GM19452 (cell line): ENCODE measurements at regions not wholly inside any gene's neighbourhood (a gene's known extent, or its start where the extent isn't known, plus 50 kb on each side); places are given as distances from the start of the nearest gene placed in this dataset.

ENCODE experiments used
- ATAC-seq: cut with Tn5 transposase; IDR thresholded peaks from one replicate; pipeline ENCODE4 v1.9.1; 2021; ENCODE audit not compliant: unreplicated experiment

DNA sequence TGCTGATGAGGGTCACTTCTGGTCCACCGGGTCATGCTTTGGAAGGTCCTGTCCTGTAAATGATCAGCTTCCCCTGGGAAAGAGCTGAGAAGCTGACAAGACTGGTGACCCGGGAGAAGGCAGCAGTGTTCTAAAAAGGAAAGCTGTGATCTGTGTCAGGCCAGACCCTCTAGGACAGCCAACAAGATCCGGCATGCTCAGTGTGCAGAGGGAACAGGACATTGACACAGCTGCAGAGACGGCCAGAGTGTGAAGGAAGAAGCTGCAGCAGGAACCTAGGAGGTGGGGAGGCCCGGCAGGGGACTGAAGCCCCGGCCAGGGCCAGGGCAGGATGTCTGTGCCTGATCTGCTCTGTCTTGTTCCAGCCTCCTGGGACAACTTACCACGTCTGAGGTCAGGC lies 372.7 kb upstream of the ID2 start:
- no peak for ATAC-seq

DNA sequence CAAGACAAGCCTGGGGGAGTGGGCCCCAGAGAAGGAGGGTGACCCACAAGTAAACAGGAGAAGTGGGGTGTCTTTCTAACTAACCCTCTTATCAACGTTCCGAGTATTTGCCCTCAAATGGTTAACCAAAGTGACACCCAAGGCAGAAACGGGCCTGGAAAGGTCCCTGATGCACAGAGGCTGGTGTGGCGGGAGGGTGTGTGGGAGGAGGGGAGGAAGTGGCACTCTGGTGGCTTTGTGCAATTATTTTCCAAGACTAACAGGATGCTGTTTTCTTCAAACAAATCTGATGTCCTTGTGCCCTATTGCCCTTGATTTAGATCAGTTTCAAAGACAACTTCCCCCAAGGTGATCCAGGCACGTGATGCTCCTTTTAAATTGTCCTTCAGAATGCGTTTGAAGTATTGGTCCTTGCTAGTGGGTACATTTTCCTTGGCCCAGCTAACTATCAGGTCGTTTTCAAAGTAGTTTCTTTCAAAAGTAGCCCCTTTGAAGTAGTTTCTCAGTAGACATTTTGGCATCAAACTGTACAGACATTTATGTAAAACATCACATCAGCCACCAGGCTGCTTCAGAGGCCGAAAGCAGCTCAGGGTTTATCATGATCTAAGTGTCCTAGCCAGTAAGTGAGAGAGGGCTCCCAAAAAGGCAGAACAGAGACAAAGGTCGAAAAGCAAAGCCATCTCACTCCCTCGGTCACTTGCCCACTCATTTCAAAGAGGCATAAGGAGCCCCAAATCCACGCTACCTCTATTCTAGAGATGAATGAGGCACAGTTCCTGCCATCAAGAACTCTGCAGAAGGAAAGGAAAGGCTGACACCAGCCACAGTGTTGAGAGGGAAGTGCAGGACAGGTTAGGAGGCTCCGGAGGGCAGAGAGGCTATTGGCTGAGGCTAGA lies 371.1 kb upstream of the ID2 start:
- ATAC-seq, result no peak

DNA sequence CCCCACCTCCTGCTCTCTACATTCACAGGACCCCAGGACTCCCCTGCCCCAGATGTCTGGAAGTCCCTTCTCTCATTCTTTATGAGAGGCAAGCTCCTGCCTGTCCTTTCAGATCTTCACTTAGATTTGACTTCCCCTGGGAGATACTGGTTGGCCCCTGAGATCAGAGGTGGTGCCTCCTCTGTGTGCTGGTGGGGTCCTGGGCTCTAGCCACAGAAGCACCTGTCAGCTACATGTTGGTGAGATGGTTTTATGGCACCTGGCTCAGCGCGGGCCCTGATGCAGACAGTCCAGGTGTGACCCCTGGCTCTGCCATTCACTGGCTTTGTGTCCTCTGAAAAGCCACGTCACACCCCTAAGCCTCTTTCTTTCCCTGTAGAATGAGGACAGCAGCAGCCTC lies 369.6 kb upstream of the ID2 start:
- ATAC-seq, result no peak

DNA sequence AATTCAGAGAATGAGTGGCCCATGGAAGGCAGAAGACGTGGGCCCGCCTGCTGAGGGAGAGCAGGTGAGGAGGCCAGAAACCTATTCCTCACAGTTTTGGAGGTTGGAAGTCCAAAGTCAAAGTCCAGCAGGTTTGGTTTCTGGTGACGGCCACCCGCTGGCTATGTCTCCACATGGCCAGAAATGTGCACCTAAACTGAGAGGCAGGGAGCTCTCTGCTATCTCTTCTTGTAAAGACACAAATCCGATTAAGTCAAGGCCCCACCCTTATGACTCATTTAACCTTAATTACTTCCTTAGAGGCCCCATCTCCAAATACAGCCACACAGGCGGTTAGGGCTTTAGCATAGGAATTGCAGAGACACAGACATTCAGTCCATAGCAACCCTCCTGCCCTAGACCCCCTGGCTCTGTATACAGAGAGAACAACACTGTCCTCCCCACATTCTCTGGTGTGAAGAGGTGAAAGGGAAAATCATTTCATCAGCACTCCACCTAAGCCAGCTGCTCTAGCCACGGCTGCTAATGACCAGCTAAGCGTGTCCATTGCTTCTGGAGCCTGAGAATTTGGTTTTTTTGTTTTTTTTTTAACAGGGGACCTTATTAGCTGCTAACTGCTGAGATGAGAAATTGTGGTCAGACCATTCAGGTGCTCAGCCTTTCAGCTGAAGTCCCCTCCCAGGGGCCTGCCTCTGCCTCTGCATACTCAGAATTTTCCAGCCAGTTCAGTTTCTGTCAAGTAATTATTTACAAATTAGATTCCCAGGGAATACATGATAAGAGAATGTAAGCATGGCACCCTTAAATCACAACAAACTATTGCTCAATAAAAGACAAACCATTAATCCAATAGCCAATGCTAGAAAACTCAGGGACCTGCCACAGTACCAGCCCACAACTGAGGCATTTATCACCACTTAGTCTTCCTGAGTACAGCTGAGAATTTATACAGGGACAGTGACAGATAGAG lies 368.7 kb upstream of the ID2 start:
- ATAC-seq, result peak; percentile 83

DNA sequence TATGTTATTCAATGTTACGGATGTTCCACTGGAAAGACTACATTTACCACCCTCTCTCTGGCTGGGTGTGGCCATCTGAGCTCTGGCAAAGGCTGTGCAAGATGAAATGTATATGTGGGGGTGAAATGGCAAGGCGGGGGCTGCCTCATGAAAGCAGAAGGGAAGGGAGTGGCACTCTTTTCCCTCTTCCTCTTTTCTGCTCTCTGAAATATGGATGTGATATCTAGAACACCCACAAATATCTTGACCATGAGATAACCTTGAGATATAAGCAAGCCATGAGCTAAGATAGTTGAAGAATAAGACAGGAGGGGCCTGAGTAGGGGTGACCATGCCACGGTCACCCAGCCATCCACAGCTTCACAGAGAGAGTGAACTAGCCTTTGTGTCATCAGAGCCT lies 367.8 kb upstream of the ID2 start:
- ATAC-seq, result no peak

DNA sequence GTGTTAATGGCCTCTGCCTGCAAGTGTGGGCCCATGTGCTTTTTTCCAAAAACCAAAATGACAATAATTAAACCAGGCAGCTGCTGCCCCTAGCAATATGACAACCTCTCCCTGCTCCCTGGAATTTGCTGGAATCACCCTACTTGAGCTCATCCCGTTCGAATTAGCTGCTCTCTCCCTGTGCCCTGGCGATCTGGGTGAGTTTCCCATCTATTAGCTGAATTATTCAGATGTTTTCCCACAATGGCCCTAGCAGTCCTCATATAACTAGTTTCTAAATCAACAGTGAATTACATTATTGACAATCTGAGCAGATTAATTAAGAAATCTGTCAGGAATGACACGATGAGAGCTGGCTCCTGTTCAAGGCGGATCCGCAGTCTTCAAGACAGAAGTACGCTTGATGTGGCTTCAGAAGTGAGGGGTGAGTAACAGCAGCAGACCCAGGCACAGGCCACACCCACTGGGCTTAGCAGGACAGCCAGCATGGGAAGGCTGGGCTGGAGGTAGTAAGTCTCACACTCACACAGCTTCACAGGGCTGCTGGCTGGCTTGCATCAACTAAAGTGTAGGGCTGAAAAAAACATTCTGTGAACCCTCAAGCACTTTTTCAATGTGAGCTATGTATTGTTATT lies 366.2 kb upstream of the ID2 start:
- no peak for ATAC-seq

DNA sequence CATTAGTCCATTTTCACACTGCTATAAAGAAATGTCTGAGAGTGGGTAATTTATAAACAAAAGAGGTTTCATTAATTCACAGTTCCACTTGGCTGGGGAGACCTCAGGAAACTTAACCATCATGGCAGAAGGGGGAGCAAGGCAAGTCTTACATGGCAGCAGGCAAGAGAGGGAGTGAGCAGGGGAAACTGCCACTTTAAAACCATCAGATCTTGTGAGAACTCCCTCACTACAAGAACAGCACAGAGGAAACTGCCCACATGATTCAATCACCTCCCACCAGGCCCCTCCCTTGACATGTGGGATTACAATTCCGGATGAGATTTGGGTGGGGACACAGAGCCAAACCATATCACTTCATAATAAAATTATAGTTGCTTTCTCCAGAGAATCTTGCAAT lies 365.5 kb upstream of the ID2 start:
- ATAC-seq, result no peak

DNA sequence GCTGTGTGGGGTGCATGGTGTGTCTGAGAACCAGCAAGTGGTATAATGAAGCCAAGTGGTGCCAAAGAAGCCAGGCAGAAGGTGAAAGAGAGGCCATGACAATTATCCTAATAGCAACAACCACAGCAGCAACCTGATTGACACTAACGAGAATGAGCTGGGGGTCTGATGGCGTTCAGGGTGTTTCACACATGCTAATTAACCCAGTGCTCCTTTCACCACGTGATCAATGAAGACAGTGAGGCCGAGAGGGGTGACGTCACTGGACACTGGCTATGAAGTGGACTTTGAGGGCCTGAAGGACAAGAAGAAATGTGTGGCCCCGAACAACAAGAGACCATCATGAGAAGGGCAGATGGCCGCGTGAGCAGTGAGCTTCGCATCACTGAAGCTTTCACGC lies 364.4 kb upstream of the ID2 start:
- no peak for ATAC-seq

DNA sequence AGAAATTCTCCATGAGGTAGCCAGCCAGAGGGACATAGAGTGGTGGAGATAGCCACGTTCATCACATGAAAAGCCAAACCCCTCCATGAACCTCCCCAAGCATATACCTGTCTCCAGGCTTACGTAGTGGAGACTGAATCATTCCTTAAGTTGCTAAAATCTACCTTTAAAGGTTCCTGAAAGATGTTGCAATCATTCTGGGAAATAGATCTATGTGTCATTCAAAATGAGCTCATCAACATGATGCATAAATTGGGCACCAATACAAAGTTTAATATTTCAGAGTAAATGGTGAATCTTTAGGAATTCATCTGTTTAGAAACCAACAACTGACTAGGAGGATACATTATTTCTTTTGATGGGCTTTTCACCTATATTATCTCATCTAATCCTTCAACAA lies 362.6 kb upstream of the ID2 start:
- no peak for ATAC-seq

DNA sequence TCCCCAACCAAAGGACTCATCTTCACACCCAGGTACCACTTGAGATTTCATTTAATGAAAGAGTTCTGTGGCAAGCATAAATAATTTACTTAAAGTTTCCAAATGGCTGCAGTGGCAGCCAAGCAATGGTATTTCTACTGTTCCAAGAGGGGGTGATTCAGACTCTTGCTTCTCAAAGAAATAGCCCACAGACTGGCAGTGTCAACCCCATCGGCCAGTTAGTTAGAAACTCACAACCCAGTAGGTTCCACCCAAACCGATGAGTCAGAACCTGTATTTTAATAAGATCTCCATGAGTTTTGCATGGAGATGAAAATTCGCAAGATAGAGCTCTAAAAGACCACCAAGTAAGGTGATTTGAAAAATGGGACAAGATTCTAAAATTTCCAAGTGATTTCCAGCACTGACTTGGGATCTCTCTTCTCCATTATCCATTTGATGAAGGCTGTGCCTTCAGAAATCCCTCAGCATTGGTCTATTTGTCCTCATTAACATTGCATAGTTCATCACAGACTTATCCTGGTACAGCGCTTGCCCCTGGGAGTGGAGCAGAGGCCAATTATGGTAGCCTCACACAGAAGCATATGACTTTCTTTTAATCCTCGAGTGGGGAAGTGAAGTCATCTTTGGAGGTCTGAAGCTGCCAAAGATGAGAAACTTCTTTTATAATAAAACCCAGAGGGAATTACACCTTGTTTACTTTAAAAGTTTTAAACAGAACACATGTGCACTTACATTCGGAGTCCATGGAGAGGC lies 361.4 kb upstream of the ID2 start:
- ATAC-seq, result no peak

DNA sequence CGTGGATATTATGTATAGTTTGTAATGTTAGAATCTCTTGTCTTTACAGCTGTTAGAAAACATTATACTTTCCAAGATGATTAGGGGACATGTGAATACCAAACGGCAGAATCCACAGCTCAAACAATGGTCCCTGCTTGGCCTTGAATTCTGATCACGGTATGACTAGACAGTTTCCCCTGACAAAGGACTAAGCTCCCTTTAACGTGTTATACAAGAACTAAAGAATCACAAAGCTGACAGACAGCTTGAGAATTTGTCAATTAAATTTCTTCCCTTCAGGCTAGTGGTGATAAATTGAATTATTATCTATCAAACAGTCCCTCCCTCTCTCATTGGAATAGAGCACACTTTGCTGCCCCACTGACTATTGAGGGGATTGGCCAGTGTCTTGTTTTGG lies 359.2 kb upstream of the ID2 start:
- ATAC-seq, result no peak

DNA sequence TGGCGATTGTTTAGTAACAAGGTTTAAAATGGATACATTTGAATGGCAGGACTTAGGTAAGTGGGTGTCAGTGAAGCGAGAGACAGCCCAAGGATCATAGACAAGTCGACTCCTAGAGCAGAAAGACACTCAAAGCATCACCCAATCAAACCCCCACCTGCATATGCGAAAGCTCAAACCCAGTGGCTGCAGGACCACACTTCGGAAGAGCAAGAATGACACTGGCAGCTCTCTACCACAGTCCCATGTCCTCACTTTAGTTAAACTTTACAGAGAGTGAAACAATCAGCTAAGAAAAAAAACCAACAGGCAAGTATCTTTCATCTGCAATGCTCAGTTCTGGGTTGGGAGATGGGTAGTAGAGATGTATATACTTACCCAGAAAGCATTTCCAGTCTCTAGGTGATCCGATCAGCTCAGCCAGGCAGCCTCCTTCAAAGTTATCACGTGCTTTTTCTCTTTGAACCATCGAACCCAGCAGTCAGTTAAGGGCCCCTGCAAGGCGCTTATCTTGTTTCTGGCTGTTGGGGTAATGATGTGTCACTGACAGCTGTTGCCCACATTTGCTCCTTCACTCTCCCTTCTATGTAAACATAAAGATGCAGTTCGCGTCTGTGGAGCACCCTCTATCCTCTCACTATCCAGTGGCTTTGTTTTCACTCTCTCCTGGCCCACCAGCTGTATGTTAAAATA lies 357.5 kb upstream of the ID2 start:
- ATAC-seq, result no peak

DNA sequence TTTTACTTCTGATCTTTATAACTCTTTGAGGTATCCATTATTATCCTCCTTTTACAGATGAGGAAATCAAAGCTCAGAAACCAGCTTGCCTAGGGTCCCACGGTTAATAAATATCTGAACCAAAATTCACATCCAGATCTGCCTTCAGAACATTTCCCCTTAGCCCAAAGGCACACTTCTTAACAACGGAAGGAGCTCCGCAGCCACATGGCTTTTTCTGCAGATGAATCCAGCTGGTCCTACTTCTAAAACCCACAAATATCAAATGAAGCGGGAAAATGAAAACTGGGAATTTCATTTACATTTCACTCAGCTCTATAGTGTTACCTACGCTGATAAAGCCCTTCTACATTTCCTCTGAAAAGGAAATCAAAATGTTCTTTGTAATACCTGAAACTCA lies 357.0 kb upstream of the ID2 start:
- no peak for ATAC-seq

DNA sequence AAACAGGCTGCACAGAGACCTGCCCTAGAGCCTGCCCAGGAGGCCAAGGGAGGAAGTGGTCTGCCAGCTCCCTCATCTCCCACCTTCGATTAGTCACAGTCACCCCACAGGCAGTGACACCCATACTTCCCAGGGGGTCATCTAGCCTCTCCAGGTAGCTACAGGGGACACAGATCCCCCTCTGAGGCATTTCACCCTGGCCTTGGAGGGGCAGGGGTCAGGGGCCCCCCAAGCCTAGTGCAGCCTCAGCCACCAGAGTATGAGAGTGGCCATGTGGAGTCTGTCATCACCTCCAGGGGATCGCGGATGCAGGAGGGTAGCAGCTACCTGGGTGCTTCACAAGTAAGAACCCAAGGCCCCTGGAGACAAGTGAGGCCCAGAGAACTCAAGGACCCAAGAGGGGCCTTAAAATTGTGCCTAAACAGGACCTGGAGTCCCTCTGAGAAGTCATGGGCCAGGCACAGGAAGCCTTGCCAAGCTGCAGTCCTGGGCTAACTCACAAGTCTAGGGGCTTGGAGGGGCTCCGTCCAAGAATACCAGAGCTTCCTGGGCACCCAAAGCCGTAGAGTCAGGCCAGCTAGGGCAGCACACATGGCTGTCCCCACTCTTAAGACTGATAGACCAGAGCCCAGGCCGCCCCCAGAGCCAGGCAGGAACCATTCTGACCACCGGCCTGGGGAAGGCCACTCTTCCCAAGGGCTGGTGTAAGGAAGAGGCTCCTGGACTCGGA lies 354.3 kb upstream of the ID2 start:
- ATAC-seq, result no peak

DNA sequence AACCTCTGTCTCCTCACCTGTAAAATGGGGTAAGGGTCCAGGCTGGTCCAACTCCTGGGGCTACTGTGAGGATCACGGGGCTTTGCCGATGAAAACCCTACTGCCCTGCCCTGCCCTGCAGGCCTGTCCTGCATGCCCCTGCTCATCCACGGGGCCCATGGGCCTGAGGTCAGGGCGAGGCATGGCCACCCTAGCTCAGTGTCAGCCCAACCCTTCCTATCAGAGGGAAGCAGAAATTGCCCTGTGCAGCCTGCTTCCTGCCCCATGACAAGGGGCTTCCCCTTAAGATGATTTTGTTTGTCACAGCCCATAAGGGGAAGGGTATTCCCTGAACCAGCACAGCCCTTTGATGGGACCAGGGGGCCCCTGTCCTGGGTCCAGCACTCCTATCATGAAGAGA lies 353.6 kb upstream of the ID2 start:
- ATAC-seq, result no peak

DNA sequence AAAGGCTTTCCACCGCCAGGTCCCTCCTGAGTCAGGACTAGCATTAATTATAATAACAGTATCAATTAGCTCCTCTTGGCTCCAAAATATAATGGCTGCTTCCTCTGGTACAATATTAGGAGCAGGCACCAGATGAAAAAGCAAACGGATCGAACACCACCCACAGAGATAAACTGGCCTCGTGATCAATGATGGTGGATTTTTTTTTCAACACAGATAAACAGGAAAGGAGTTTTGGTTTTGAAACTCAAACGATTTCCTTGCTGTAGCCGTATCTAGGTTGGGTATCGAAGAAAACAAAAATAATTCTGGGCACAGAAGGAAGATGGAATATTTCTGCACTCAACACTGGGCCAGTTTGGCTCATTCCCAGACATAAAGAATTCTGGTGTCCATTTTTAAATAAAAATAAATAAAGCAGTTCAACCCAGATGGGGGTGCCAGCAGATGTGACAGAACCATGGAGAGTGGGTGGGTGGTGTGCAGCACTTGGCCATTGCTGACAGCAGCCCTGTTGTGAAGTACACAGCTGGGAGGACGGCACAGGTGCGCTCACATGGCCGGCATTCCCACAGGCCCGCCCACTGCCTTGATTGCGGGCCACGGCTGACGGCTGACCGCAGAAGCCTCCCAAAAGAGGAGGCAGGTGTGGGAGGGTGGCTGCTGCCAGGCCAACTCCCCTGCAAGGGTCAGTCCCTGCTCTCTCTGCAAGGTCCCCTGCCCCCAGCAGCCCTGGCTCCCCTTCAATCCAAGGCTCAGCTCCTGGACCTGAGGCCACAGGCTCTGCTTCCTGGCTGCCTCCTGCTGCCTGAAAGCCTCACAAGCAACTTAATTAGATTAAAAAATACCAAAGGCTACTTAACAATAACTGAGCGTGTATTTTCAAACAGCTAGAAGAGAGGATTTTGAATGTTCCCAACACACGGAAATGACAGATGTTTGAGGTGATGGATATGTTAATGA lies 351.9 kb upstream of the ID2 start:
- no peak for ATAC-seq

DNA sequence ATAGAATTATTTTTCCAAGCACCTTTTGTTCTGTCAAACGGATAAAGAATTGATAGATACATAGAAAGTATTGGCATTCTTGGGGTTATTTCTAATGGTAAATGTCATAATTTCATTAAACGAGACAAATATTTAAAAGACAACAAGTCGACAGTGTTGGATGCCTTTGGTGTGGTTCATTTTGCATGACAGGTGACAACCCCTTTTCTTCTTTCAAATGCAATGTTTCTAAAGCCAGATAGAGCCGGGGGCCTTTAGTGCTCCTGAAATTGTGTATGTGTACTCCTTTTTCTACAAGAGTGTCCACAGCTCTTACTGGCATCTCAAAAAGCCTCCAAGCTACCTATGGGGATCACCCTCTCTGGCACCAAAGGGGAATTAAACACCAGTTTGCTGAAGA lies 350.8 kb upstream of the ID2 start:
- no peak for ATAC-seq

DNA sequence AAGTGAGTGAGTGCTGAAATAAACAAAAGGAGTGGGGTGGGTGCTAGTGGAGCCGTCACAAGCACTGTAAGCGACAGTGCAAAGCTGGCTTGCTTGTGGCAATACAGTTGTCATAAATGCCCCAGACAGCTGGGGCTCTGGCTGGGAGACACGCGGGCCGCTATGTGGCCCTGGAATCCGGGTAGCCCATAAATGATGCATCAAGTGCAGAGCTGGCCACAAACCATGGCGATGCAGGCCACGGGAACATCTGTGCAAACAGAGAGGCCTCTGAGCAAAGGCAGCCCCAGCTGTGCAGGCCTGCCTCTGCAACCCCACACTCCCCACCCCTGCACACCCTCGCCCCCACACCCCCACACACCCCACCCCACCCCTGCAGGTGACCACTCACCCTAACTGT lies 349.2 kb upstream of the ID2 start:
- ATAC-seq, result no peak
